T-helper 2 cell treated with Interferon-gamma antibody and Interleukin-4, amounts not matched to agents 5 μg/mL and 100 μg/mL, for 36 hours (primary cell): ENCODE measurements at regions not wholly inside any gene's neighbourhood (a gene's known extent, or its start where the extent isn't known, plus 50 kb on each side); places are given as distances from the start of the nearest gene placed in this dataset.

Experiments used
- DNase-seq: peaks from one replicate; pipeline ENCODE4 v3.0.0; 2021; ENCODE audit warnings: low spot score
- H3K27ac Mint-ChIP-seq: one replicate; pipeline ENCODE4 v1.8.0; 2021; ENCODE audit warnings: mild to moderate bottlenecking, mixed read lengths
- H3K27me3 Mint-ChIP-seq: one replicate; pipeline ENCODE4 v1.8.0; 2021; ENCODE audit warnings: low read depth, mixed read lengths
- H3K36me3 Mint-ChIP-seq: one replicate; pipeline ENCODE4 v1.8.0; 2021; ENCODE audit warnings: low read depth, mixed read lengths
- H3K4me1 Mint-ChIP-seq: one replicate; pipeline ENCODE4 v1.8.0; 2021; ENCODE audit warnings: low read depth, mixed read lengths
- H3K4me3 Mint-ChIP-seq: one replicate; pipeline ENCODE4 v1.8.0; 2022; ENCODE audit warnings: mild to moderate bottlenecking, moderate library complexity, mixed read lengths
- H3K9me3 Mint-ChIP-seq: one replicate; pipeline ENCODE4 v1.8.0; 2021; ENCODE audit warnings: mixed read lengths

GRCh38 chr2:146677280-146677679 is 1167.5 kb upstream of the ACVR2A start:
- DNase-seq: no peak
- no peak overlapping the region for H3K4me3 Mint-ChIP-seq
- H3K9me3 Mint-ChIP-seq: no peaks in the 10 kb centered on the region
- H3K36me3 Mint-ChIP-seq: no peaks in the 10 kb centered on the region
- no peak overlapping the region for H3K27ac Mint-ChIP-seq
- H3K27me3 Mint-ChIP-seq: no peaks in the 10 kb centered on the region
- H3K4me1 Mint-ChIP-seq: no peaks in the 10 kb centered on the region

GRCh38 chr2:146669735-146670134 is 1175.1 kb upstream of the ACVR2A start:
- no peak for DNase-seq
- H3K9me3 Mint-ChIP-seq: no peaks in the 10 kb centered on the region
- H3K27me3 Mint-ChIP-seq: no peaks in the 10 kb centered on the region
- H3K36me3 Mint-ChIP-seq: no peaks in the 10 kb centered on the region
- no peak overlapping the region for H3K4me3 Mint-ChIP-seq
- H3K4me1 Mint-ChIP-seq: no peaks in the 10 kb centered on the region
- H3K27ac Mint-ChIP-seq: no peak overlapping the region

GRCh38 chr2:146666340-146666739 is 1178.5 kb upstream of the ACVR2A start:
- no peaks in the 10 kb centered on the region for H3K4me1 Mint-ChIP-seq
- no peaks in the 10 kb centered on the region for H3K36me3 Mint-ChIP-seq
- H3K4me3 Mint-ChIP-seq: no peak overlapping the region
- no peak for DNase-seq
- no peaks in the 10 kb centered on the region for H3K27me3 Mint-ChIP-seq
- no peak overlapping the region for H3K27ac Mint-ChIP-seq
- no peaks in the 10 kb centered on the region for H3K9me3 Mint-ChIP-seq

- Mint-ChIP-seq H3K4me3 (no peak overlapping the region), H3K4me1 (no peaks in the 10 kb centered on the region), H3K27me3 (no peaks in the 10 kb centered on the region), H3K27ac (no peak overlapping the region), H3K9me3 (no peaks in the 10 kb centered on the region), H3K36me3 (no peaks in the 10 kb centered on the region)
- DNase-seq: no peak
Observed at GRCh38 chr2:146665800-146666199, 1179.0 kb upstream of the ACVR2A start.

GRCh38 chr2:146661473-146662096 is 1183.2 kb upstream of the ACVR2A start:
- Mint-ChIP-seq H3K36me3 (no peaks in the 10 kb centered on the region), H3K4me1 (no peaks in the 10 kb centered on the region), H3K9me3 (no peaks in the 10 kb centered on the region), H3K4me3 (no peak overlapping the region), H3K27ac (no peak overlapping the region), H3K27me3 (no peaks in the 10 kb centered on the region)
- DNase-seq: no peak

- no peak for DNase-seq
- Mint-ChIP-seq H3K36me3 (no peaks in the 10 kb centered on the region), H3K4me1 (no peaks in the 10 kb centered on the region), H3K27me3 (no peaks in the 10 kb centered on the region), H3K4me3 (no peak overlapping the region), H3K27ac (no peak overlapping the region), H3K9me3 (no peaks in the 10 kb centered on the region)
Observed at GRCh38 chr2:146659976-146660375, 1184.9 kb upstream of the ACVR2A start.

GRCh38 chr2:146652311-146652710 is 1192.5 kb upstream of the ACVR2A start:
- H3K27ac Mint-ChIP-seq: no peak overlapping the region
- H3K36me3 Mint-ChIP-seq: no peaks in the 10 kb centered on the region
- H3K27me3 Mint-ChIP-seq: no peaks in the 10 kb centered on the region
- no peaks in the 10 kb centered on the region for H3K4me1 Mint-ChIP-seq
- no peak overlapping the region for H3K4me3 Mint-ChIP-seq
- no peaks in the 10 kb centered on the region for H3K9me3 Mint-ChIP-seq
- DNase-seq: no peak

GRCh38 chr2:146651361-146651760 is 1193.5 kb upstream of the ACVR2A start:
- Mint-ChIP-seq H3K36me3 (no peaks in the 10 kb centered on the region), H3K9me3 (no peaks in the 10 kb centered on the region), H3K4me1 (no peaks in the 10 kb centered on the region), H3K27ac (no peak overlapping the region), H3K27me3 (no peaks in the 10 kb centered on the region), H3K4me3 (no peak overlapping the region)
- no peak for DNase-seq

- Mint-ChIP-seq H3K36me3 (no peaks in the 10 kb centered on the region), H3K9me3 (peaks cover 6% of the 10 kb centered on the region), H3K4me3 (no peak overlapping the region), H3K27ac (no peak overlapping the region), H3K4me1 (no peaks in the 10 kb centered on the region), H3K27me3 (no peaks in the 10 kb centered on the region)
- no peak for DNase-seq
Observed at GRCh38 chr2:146642066-146642465, 1202.8 kb upstream of the ACVR2A start.

GRCh38 chr2:146634230-146635097 is 1210.4 kb upstream of the ACVR2A start:
- no peaks in the 10 kb centered on the region for H3K9me3 Mint-ChIP-seq
- H3K4me1 Mint-ChIP-seq: no peaks in the 10 kb centered on the region
- H3K27ac Mint-ChIP-seq: no peak overlapping the region
- H3K4me3 Mint-ChIP-seq: no peak overlapping the region
- no peaks in the 10 kb centered on the region for H3K27me3 Mint-ChIP-seq
- DNase-seq: no peak
- no peaks in the 10 kb centered on the region for H3K36me3 Mint-ChIP-seq

- no peak for DNase-seq
- Mint-ChIP-seq H3K4me1 (no peaks in the 10 kb centered on the region), H3K4me3 (no peak overlapping the region), H3K36me3 (no peaks in the 10 kb centered on the region), H3K9me3 (no peaks in the 10 kb centered on the region), H3K27ac (no peak overlapping the region), H3K27me3 (no peaks in the 10 kb centered on the region)
Observed at GRCh38 chr2:146633159-146633558, 1211.7 kb upstream of the ACVR2A start.

GRCh38 chr2:146632707-146633106 is 1212.1 kb upstream of the ACVR2A start:
- Mint-ChIP-seq H3K27ac (no peak overlapping the region), H3K4me3 (no peak overlapping the region), H3K27me3 (no peaks in the 10 kb centered on the region), H3K4me1 (no peaks in the 10 kb centered on the region), H3K36me3 (no peaks in the 10 kb centered on the region), H3K9me3 (no peaks in the 10 kb centered on the region)
- no peak for DNase-seq

- Mint-ChIP-seq H3K27ac (no peak overlapping the region), H3K36me3 (no peaks in the 10 kb centered on the region), H3K9me3 (peaks cover 3% of the 10 kb centered on the region), H3K4me3 (no peak overlapping the region), H3K27me3 (no peaks in the 10 kb centered on the region), H3K4me1 (no peaks in the 10 kb centered on the region)
- no peak for DNase-seq
Observed at GRCh38 chr2:146624430-146625160, 1220.2 kb upstream of the ACVR2A start.

GRCh38 chr2:146623771-146624170 is 1221.1 kb upstream of the ACVR2A start:
- Mint-ChIP-seq H3K4me1 (no peaks in the 10 kb centered on the region), H3K27me3 (no peaks in the 10 kb centered on the region), H3K27ac (no peak overlapping the region), H3K4me3 (no peak overlapping the region), H3K36me3 (no peaks in the 10 kb centered on the region), H3K9me3 (peaks cover 8% of the 10 kb centered on the region)
- DNase-seq: no peak
